ENCODE measurements at regions not wholly inside any gene's neighbourhood (a gene's known extent, or its start where the extent isn't known, plus 50 kb on each side); places are given as distances from the start of the nearest gene placed in this dataset.

DNA sequence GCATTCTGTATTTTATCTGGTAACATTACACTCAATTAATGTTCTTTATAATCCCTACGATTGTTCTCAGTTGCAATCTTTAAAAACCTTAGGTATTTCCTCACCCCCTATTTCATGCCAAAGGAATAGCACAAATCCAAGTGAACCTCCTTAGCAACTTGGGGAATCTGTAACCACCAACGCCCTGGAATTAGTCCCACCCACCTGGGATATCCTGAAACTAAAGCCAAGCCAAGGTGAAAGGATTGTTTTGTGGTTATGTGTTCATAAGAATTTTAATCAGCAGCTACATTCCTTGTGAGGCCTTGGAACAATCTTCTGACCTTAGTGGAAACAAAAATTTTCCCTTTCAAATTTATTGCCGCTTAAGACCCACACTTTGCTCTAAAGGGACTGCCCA is 908.7 kb downstream of the TTLL7 start:
- BruUV-seq (replicated peaks): no TSS peak
- DNase-seq: no peak
- no peaks in the 10 kb centered on the region for H3K9me3 Mint-ChIP-seq (ENCODE audit: low read depth, unreplicated experiment)
- intact Hi-C loops (cut with micrococcal nuclease; ENCODE audit: unreplicated experiment): no loop called here
- CTCF ChIA-PET: no interaction called here
- no peaks in the 10 kb centered on the region for H3K27me3 Mint-ChIP-seq (ENCODE audit: unreplicated experiment)
- TF ChIP-seq, protein P1, sequence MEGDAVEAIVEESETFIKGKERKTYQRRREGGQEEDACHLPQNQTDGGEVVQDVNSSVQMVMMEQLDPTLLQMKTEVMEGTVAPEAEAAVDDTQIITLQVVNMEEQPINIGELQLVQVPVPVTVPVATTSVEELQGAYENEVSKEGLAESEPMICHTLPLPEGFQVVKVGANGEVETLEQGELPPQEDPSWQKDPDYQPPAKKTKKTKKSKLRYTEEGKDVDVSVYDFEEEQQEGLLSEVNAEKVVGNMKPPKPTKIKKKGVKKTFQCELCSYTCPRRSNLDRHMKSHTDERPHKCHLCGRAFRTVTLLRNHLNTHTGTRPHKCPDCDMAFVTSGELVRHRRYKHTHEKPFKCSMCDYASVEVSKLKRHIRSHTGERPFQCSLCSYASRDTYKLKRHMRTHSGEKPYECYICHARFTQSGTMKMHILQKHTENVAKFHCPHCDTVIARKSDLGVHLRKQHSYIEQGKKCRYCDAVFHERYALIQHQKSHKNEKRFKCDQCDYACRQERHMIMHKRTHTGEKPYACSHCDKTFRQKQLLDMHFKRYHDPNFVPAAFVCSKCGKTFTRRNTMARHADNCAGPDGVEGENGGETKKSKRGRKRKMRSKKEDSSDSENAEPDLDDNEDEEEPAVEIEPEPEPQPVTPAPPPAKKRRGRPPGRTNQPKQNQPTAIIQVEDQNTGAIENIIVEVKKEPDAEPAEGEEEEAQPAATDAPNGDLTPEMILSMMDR (IDR thresholded peaks at IDR 0.05; ENCODE audit: unreplicated experiment): no peak
- H3K4me1 Mint-ChIP-seq (ENCODE audit: low read depth, unreplicated experiment): peaks cover 11% of the 10 kb centered on the region
- no peak overlapping the region for H3K27ac Mint-ChIP-seq (ENCODE audit: unreplicated experiment)
- no peak overlapping the region for H3K4me3 Mint-ChIP-seq (ENCODE audit: low read depth, unreplicated experiment)
- H3K36me3 Mint-ChIP-seq (ENCODE audit: insufficient read depth, unreplicated experiment): no peaks in the 10 kb centered on the region

DNA sequence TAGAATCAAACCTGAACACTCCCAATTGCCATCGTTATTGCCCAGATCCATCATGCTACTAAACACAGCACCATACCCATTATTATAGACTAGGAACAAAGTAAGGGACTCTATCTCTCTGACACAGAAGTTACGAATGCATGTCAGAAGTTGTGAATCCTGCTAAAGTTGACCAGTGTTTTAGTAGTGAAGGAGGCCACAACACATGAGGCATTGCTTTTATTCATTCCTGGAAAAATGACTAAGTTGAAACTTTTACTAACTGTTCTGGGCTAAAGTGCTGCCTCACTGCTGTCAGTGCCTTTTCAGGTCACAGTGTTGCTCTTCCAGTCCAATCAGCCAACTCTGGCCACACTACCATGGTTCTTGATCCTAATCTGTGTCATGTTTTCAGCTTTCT is 911.1 kb downstream of the TTLL7 start:
- no peak overlapping the region for H3K4me3 Mint-ChIP-seq (ENCODE audit: low read depth, unreplicated experiment)
- H3K27me3 Mint-ChIP-seq (ENCODE audit: unreplicated experiment): no peaks in the 10 kb centered on the region
- H3K9me3 Mint-ChIP-seq (ENCODE audit: low read depth, unreplicated experiment): no peaks in the 10 kb centered on the region
- DNase-seq: no peak
- H3K27ac Mint-ChIP-seq (ENCODE audit: unreplicated experiment): no peak overlapping the region
- CTCF ChIA-PET: no interaction called here
- BruUV-seq (replicated peaks): no TSS peak
- intact Hi-C loops (cut with micrococcal nuclease; ENCODE audit: unreplicated experiment): loop anchor here (2.0 kb wide), 1 partner anchor 25 kb away; no protein-coding TSS in a partner anchor
- H3K4me1 Mint-ChIP-seq (ENCODE audit: low read depth, unreplicated experiment): peaks cover 11% of the 10 kb centered on the region
- H3K36me3 Mint-ChIP-seq (ENCODE audit: insufficient read depth, unreplicated experiment): no peaks in the 10 kb centered on the region
- TF ChIP-seq, protein P1 (IDR thresholded peaks at IDR 0.05; ENCODE audit: unreplicated experiment): no peak

DNA sequence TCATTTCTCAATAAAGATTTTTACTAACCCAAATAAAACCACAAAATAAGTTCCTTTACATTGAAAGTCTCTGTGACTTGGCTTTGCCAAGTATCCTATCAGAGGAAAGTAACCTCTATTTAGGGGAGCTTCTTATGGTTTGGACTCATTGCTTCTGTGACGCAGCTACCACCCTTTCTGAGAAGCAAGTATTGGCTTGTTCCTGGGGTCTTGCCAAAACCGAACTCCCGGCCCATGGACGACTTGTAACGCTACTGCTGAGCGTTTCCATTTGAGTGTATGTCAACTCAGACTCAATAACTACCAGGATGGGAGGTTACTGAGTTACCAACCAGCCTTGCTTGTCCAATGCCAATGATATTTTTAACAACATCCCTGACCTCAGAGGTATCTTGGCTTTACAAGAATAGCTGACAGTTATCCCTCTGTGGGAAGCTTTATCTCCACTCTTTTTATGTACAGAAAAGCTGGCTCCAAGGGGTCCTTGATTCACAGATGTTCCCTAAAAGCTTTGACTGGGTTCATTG is 911.9 kb downstream of the TTLL7 start:
- DNase-seq: no peak
- BruUV-seq (replicated peaks): no TSS peak
- H3K4me1 Mint-ChIP-seq (ENCODE audit: low read depth, unreplicated experiment): peaks cover 11% of the 10 kb centered on the region
- no peak overlapping the region for H3K4me3 Mint-ChIP-seq (ENCODE audit: low read depth, unreplicated experiment)
- CTCF ChIA-PET: no interaction called here
- H3K27me3 Mint-ChIP-seq (ENCODE audit: unreplicated experiment): no peaks in the 10 kb centered on the region
- no peaks in the 10 kb centered on the region for H3K36me3 Mint-ChIP-seq (ENCODE audit: insufficient read depth, unreplicated experiment)
- no peak overlapping the region for H3K27ac Mint-ChIP-seq (ENCODE audit: unreplicated experiment)
- TF ChIP-seq, protein P1 (IDR thresholded peaks at IDR 0.05; ENCODE audit: unreplicated experiment): no peak
- H3K9me3 Mint-ChIP-seq (ENCODE audit: low read depth, unreplicated experiment): no peaks in the 10 kb centered on the region
- intact Hi-C loops (cut with micrococcal nuclease; ENCODE audit: unreplicated experiment): loop anchor here (2.0 kb wide), 1 partner anchor 24 kb away; no protein-coding TSS in a partner anchor

DNA sequence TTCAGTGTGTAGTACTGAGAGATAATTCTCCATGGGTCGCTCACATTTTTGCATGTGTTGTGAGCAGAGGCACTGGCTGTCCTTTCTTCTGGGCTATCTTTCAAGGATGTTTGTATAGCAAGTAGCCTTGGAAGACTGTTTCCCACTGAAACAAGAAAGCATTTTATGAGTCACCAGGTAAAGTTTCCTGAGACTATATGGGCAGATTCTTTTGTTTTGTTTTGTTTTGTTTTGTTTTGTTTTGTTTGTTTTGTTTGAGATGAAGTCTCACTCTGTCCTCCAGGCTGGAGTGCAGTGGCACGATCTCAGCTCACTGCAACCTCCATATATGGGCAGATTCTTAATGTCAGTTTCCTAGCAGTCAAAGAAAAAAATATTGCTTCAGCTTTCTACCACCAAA is 912.6 kb downstream of the TTLL7 start:
- Mint-ChIP-seq H3K4me3 (ENCODE audit: low read depth, unreplicated experiment) (peak overlapping the region; percentile 8), H3K9me3 (ENCODE audit: low read depth, unreplicated experiment) (no peaks in the 10 kb centered on the region), H3K27me3 (ENCODE audit: unreplicated experiment) (no peaks in the 10 kb centered on the region), H3K36me3 (ENCODE audit: insufficient read depth, unreplicated experiment) (no peaks in the 10 kb centered on the region), H3K27ac (ENCODE audit: unreplicated experiment) (peak overlapping the region; percentile 45), H3K4me1 (ENCODE audit: low read depth, unreplicated experiment) (peaks cover 11% of the 10 kb centered on the region)
- DNase-seq: no peak
- intact Hi-C loops (cut with micrococcal nuclease; ENCODE audit: unreplicated experiment): loop anchor here (2.0 kb wide), 1 partner anchor 24 kb away; no protein-coding TSS in a partner anchor
- no TSS peak for BruUV-seq (replicated peaks)
- TF ChIP-seq, protein P1 (IDR thresholded peaks at IDR 0.05; ENCODE audit: unreplicated experiment): no peak
- CTCF ChIA-PET: no interaction called here
